H1 (cell line): ENCODE measurements at regions not wholly inside any gene's neighbourhood (a gene's known extent, or its start where the extent isn't known, plus 50 kb on each side); places are given as distances from the start of the nearest gene placed in this dataset.

Source experiments
- CTCF ChIA-PET: fragments of 300-600 bp; sonication (Branson Sonifier 250); formaldehyde crosslinking; loops from one replicate; lab custom pipeline; 2021; ENCODE audit not compliant: partially characterized antibody; lab: Charles Lee
- POLR2A ChIA-PET: fragments of 300-600 bp; sonication (Branson Sonifier 250); formaldehyde crosslinking; loops from one replicate; lab custom pipeline; 2021; ENCODE audit warnings: inconsistent platforms; ENCODE audit not compliant: partially characterized antibody; lab: Charles Lee
- DNase-seq, 2 experiments: peaks; one replicate each; pipeline versions ENCODE4 v3.0.0 to v3.0.0-alpha.2; 2010 to 2022; ENCODE audit warnings: low spot score in 2 of 2, low read depth in 1 of 2, mixed read lengths in 1 of 2
- FAIRE-seq: peaks from 2 replicates; lab custom pipeline; 2011; peaks lifted over from hg19 to GRCh38; lab: Jason Lieb, UNC
- H2AFZ ChIP-seq: 2 replicates; pipeline ENCODE4 v1.8.1; 2012; ENCODE audit warnings: low read length, inconsistent platforms
- H2AK5ac ChIP-seq: 2 replicates; pipeline ENCODE4 v1.6.1; 2013; ENCODE audit warnings: low read depth, low read length
- H2BK120ac ChIP-seq: replicated peaks from 2 replicates; pipeline ENCODE3; 2013; ENCODE audit warnings: low read depth, low read length, inconsistent platforms
- H2BK12ac ChIP-seq: 2 replicates; pipeline ENCODE4 v1.6.1; 2013; ENCODE audit warnings: low read depth, low read length
- H2BK15ac ChIP-seq: 2 replicates; pipeline ENCODE4 v1.6.1; 2013; ENCODE audit warnings: low read length
- H2BK20ac ChIP-seq: 2 replicates; pipeline ENCODE4 v1.6.1; 2013; ENCODE audit warnings: low read length
- H2BK5ac ChIP-seq: 2 replicates; pipeline ENCODE4 v1.6.1; 2013; ENCODE audit warnings: low read depth, low read length
- H3K14ac ChIP-seq: 2 replicates; pipeline ENCODE4 v1.6.1; 2013; ENCODE audit warnings: inconsistent platforms; ENCODE audit not compliant: insufficient read length
- H3K18ac ChIP-seq: 2 replicates; pipeline ENCODE4 v1.6.1; 2013; ENCODE audit warnings: low read length; ENCODE audit errors: extremely low read depth
- H3K23ac ChIP-seq: 2 replicates; pipeline ENCODE4 v1.6.1; 2013; ENCODE audit warnings: inconsistent platforms; ENCODE audit not compliant: insufficient read length
- H3K23me2 ChIP-seq: 2 replicates; pipeline ENCODE4 v1.6.1; 2013; ENCODE audit warnings: low read depth, low read length
- H3K27ac ChIP-seq: 2 replicates; pipeline ENCODE4 v1.6.1; 2011; ENCODE audit warnings: low read depth, low read length, inconsistent platforms
- H3K27me3 ChIP-seq, 4 experiments: replicated peaks in 1 of 4; 1 replicate in 1 of 4; 2 replicates in 3 of 4; pipeline versions ENCODE4 v1.6.1 to v1.8.1; 2011 to 2013; ENCODE audit warnings: low read length in 3 of 4, mild to moderate bottlenecking in 3 of 4, inconsistent platforms in 2 of 4, mixed read lengths in 2 of 4, moderate library complexity in 1 of 4; ENCODE audit not compliant: control insufficient read depth in 3 of 4, insufficient read depth in 3 of 4; ENCODE audit errors: extremely low read depth in 1 of 4
- H3K36me3 ChIP-seq, 4 experiments: 2 replicates each; pipeline versions ENCODE4 v1.6.1 to v1.8.1; 2011 to 2013; ENCODE audit warnings: mild to moderate bottlenecking in 4 of 4, low read length in 3 of 4, moderate library complexity in 2 of 4, control low read depth in 1 of 4, inconsistent platforms in 1 of 4; ENCODE audit not compliant: insufficient read depth in 4 of 4, control insufficient read depth in 2 of 4
- H3K4ac ChIP-seq: replicated peaks from 2 replicates; pipeline ENCODE3; 2013; ENCODE audit warnings: low read length, low read depth, mixed read lengths, inconsistent platforms; ENCODE audit not compliant: insufficient read length
- H3K4me1 ChIP-seq, 4 experiments: replicated peaks in 1 of 4; 1 replicate in 1 of 4; 2 replicates in 3 of 4; pipeline versions ENCODE4 v1.6.1 to v1.8.1; 2011 to 2013; ENCODE audit warnings: low read length in 3 of 4, inconsistent platforms in 2 of 4, mixed read lengths in 1 of 4; ENCODE audit not compliant: insufficient read depth in 4 of 4, control insufficient read depth in 3 of 4
- H3K4me2 ChIP-seq, 2 experiments: 2 replicates each; pipeline versions ENCODE4 v1.6.1 to v1.8.1; 2011 to 2013; ENCODE audit warnings: low read depth in 2 of 2, low read length in 2 of 2, control low read depth in 1 of 2, inconsistent platforms in 1 of 2, mild to moderate bottlenecking in 1 of 2; ENCODE audit not compliant: insufficient read depth in 1 of 2
- H3K4me3 ChIP-seq, 4 experiments: fragments of 200-600, 300-600 bp in 1 of 4; sonication (generic), shearing (Covaris generic), sonication (Bioruptor Twin) in 1 of 4; 2 replicates each; pipeline versions ENCODE4 v1.5.1 to v1.8.1; 2011 to 2016; ENCODE audit warnings: low read length in 4 of 4, low read depth in 3 of 4, control low read depth in 2 of 4, inconsistent platforms in 2 of 4, mild to moderate bottlenecking in 2 of 4, mixed read lengths in 1 of 4, moderate library complexity in 1 of 4; ENCODE audit not compliant: insufficient read depth in 2 of 4; ENCODE audit errors: extremely low read depth in 1 of 4
- H3K56ac ChIP-seq: replicated peaks from 2 replicates; pipeline ENCODE3; 2013; ENCODE audit warnings: low read depth, mild to moderate bottlenecking, mixed read lengths, low read length, inconsistent platforms; ENCODE audit not compliant: insufficient read length
- H3K79me1 ChIP-seq: 2 replicates; pipeline ENCODE4 v1.6.1; 2013; ENCODE audit warnings: low read depth, low read length, control low read depth
- H3K79me2 ChIP-seq, 2 experiments: 2 replicates each; pipeline versions ENCODE4 v1.6.1 to v1.8.1; 2012 to 2013; ENCODE audit warnings: low read length in 2 of 2, mild to moderate bottlenecking in 2 of 2, inconsistent platforms in 1 of 2; ENCODE audit not compliant: insufficient read depth in 2 of 2, control insufficient read depth in 1 of 2
- H3K9ac ChIP-seq, 4 experiments: replicated peaks in 1 of 4; 1 replicate in 1 of 4; 2 replicates in 3 of 4; pipeline versions ENCODE4 v1.6.1 to v1.8.1; 2011 to 2013; ENCODE audit warnings: low read depth in 3 of 4, low read length in 3 of 4, control low read depth in 2 of 4, mild to moderate bottlenecking in 2 of 4, moderate library complexity in 2 of 4, inconsistent platforms in 1 of 4; ENCODE audit errors: extremely low read depth in 1 of 4
- H3K9me3 ChIP-seq, 2 experiments: 2 replicates each; pipeline versions ENCODE4 v1.6.1 to v1.8.1; 2012 to 2013; ENCODE audit warnings: mild to moderate bottlenecking in 2 of 2, moderate library complexity in 2 of 2, control low read depth in 1 of 2, inconsistent platforms in 1 of 2, low read depth in 1 of 2, low read length in 1 of 2, mixed read lengths in 1 of 2; ENCODE audit not compliant: insufficient read depth in 2 of 2
- H4K20me1 ChIP-seq, 2 experiments: replicated peaks in 1 of 2; 2 replicates each; pipeline versions ENCODE3 to v1.8.1; 2011 to 2013; ENCODE audit warnings: inconsistent platforms in 2 of 2, low read length in 2 of 2, mild to moderate bottlenecking in 1 of 2; ENCODE audit not compliant: insufficient read depth in 2 of 2, control insufficient read depth in 1 of 2
- H4K5ac ChIP-seq: 2 replicates; pipeline ENCODE4 v1.6.1; 2013; ENCODE audit warnings: low read length, low read depth, mixed read lengths, inconsistent platforms; ENCODE audit not compliant: insufficient read length
- H4K8ac ChIP-seq: 2 replicates; pipeline ENCODE4 v1.8.0; 2013; ENCODE audit warnings: mild to moderate bottlenecking, moderate library complexity, low read length, inconsistent platforms; ENCODE audit not compliant: insufficient read depth; ENCODE audit errors: extremely low read depth
- H4K91ac ChIP-seq: replicated peaks from 2 replicates; pipeline ENCODE3; 2013; ENCODE audit warnings: low read length, mixed read lengths, inconsistent platforms; ENCODE audit not compliant: insufficient read length
- ASH2L ChIP-seq: fragments of 200-600, 300-600 bp; sonication (generic); IDR thresholded peaks from one replicate; pipeline ENCODE4 v1.7.1; 2017; ENCODE audit warnings: low read length
- BRCA1 ChIP-seq: IDR thresholded peaks from 2 replicates; pipeline ENCODE4 v1.6.1; 2012; ENCODE audit warnings: low read depth, low read length, improper control_type of control experiment
- RAD21 ChIP-seq, 2 experiments: IDR thresholded peaks in 1 of 2; conservative IDR thresholded peaks in 1 of 2; 2 replicates each; pipeline ENCODE4 v1.6.1; 2011; ENCODE audit warnings: low read depth in 2 of 2, low read length in 2 of 2, improper control_type of control experiment in 1 of 2, inconsistent platforms in 1 of 2, mild to moderate bottlenecking in 1 of 2, moderate library complexity in 1 of 2

DNA sequence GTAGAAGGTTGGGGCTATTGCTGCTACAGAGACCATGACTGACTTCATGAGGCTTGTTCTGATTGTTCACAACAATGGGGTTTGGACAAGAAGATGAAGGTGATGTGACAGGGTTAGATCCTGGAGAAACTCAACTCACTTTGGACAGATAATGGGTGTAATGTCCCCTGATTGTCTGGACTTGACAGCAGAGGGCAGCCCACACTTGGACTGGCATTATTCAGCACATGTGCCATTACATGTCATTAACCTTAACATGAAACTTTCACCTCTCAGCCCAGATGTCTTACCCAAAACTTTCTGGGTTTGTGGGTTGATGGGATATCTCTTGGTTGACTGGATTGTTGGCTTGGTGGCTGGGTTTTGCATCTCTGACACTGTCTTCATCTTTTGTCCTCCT, 101.5 kb downstream of the MXRA5 start:
- no peak overlapping the region for H2BK5ac ChIP-seq

More for the DNA sequence above, 101.5 kb downstream of the MXRA5 start:
- no peak overlapping the region for H3K18ac ChIP-seq
- TF ChIP-seq ASH2L (no peak), RAD21 (IDR thresholded peaks at IDR 0.05 in 1 of 2, conservative IDR thresholded peaks at IDR 0.05 in 1 of 2; ENCODE audit: low read depth in 2 of 2, low read length in 2 of 2) (peak; percentile 4 to 9; a peak in 1 of 4 replicates), BRCA1 (no peak)
- H3K9ac ChIP-seq, result no peak overlapping the region
- H3K4me1 ChIP-seq, result no peaks in the 10 kb centered on the region
- DNase-seq (no peak), FAIRE-seq (no peak)
- no peak overlapping the region for H3K14ac ChIP-seq
- no peak overlapping the region for H2AFZ ChIP-seq
- H4K20me1 ChIP-seq, result no peaks in the 10 kb centered on the region
- H2BK120ac ChIP-seq, result no peak overlapping the region
- POLR2A ChIA-PET, result no interaction called here
- no peaks in the 10 kb centered on the region for H3K9me3 ChIP-seq
- H3K4ac ChIP-seq, result no peak overlapping the region
- H2BK15ac ChIP-seq, result no peak overlapping the region
- H3K23me2 ChIP-seq, result no peaks in the 10 kb centered on the region
- H3K79me2 ChIP-seq, result no peaks in the 10 kb centered on the region
- H3K36me3 ChIP-seq, result no peaks in the 10 kb centered on the region
- no peak overlapping the region for H3K4me3 ChIP-seq
- no peak overlapping the region for H4K5ac ChIP-seq
- H3K27ac ChIP-seq, result no peak overlapping the region
- H2BK20ac ChIP-seq, result no peak overlapping the region
- no peak overlapping the region for H3K56ac ChIP-seq
- no peaks in the 10 kb centered on the region for H3K79me1 ChIP-seq
- no peak overlapping the region for H2BK12ac ChIP-seq
- H2AK5ac ChIP-seq, result no peak overlapping the region
- H4K8ac ChIP-seq, result no peak overlapping the region
- H3K23ac ChIP-seq, result no peak overlapping the region
- no peak overlapping the region for H3K4me2 ChIP-seq
- CTCF ChIA-PET, result no interaction called here
- H3K27me3 ChIP-seq, result no peaks in the 10 kb centered on the region
- H4K91ac ChIP-seq, result no peak overlapping the region
